Activated T-helper 1 cell treated with Interleukin-2 at 50 U/mL for 16 hours (primary cell): ENCODE measurements at regions not wholly inside any gene's neighbourhood (a gene's known extent, or its start where the extent isn't known, plus 50 kb on each side); places are given as distances from the start of the nearest gene placed in this dataset.
"Not testable (repeated sequence)": the region's sequence is repeated elsewhere in the genome, so short reads cannot be mapped to it uniquely, and the experiment has no call there.

ENCODE experiments used
- DNase-seq: peaks from one replicate; pipeline ENCODE4 v3.0.0-alpha.2; 2020; ENCODE audit warnings: low read depth

- DNase-seq, result not testable (repeated sequence)
Measured at GRCh38 chrX:131893857-131894256, 129.2 kb upstream of the STK26 start.

GRCh38 chrX:131894995-131895394 is 128.1 kb upstream of the STK26 start:
- DNase-seq, result no peak

- no peak for DNase-seq
Measured at GRCh38 chrX:131895807-131896206, 127.3 kb upstream of the STK26 start.

GRCh38 chrX:131901546-131901945 is 121.6 kb upstream of the STK26 start:
- DNase-seq, result no peak

- DNase-seq, result no peak
Measured at GRCh38 chrX:131907488-131908314, 115.4 kb upstream of the STK26 start.

- DNase-seq, result no peak
Measured at GRCh38 chrX:131910586-131910985, 112.5 kb upstream of the STK26 start.

- no peak for DNase-seq
Measured at GRCh38 chrX:131915488-131915887, 107.6 kb upstream of the STK26 start.

- no peak for DNase-seq
Measured at GRCh38 chrX:131917588-131917987, 105.5 kb upstream of the STK26 start.

GRCh38 chrX:131918839-131919238 is 104.3 kb upstream of the STK26 start:
- no peak for DNase-seq

GRCh38 chrX:131923614-131924250 is 99.4 kb upstream of the STK26 start:
- DNase-seq, result no peak

- no peak for DNase-seq
Measured at GRCh38 chrX:131938749-131939148, 84.4 kb upstream of the STK26 start.

GRCh38 chrX:131942034-131942433 is 81.1 kb upstream of the STK26 start:
- no peak for DNase-seq

GRCh38 chrX:131944936-131945902 is 77.9 kb upstream of the STK26 start:
- DNase-seq, result no peak

GRCh38 chrX:131951166-131951565 is 71.9 kb upstream of the STK26 start:
- no peak for DNase-seq

- DNase-seq, result no peak
Measured at GRCh38 chrX:131955099-131955777, 67.9 kb upstream of the STK26 start.

GRCh38 chrX:131958724-131959123 is 64.4 kb upstream of the STK26 start:
- no peak for DNase-seq

- DNase-seq, result no peak
Measured at GRCh38 chrX:131970347-131970746, 52.8 kb upstream of the STK26 start.
